ENCODE measurements at regions not wholly inside any gene's neighbourhood (a gene's known extent, or its start where the extent isn't known, plus 50 kb on each side); places are given as distances from the start of the nearest gene placed in this dataset.
"Not testable (repeated sequence)": the region's sequence is repeated elsewhere in the genome, so short reads cannot be mapped to it uniquely, and the experiment has no call there.

- DNase-seq (ENCODE audit: low read depth, low spot score) = no peak
These were observed 1070.8 kb upstream of the SEMA6A start for GRCh38 chr5:117645400-117645799.

- DNase-seq (ENCODE audit: low read depth, low spot score) = no peak
These were observed 1064.0 kb upstream of the SEMA6A start for GRCh38 chr5:117638581-117638980.

GRCh38 chr5:117633093-117633492 is 1058.5 kb upstream of the SEMA6A start:
- no peak for DNase-seq (ENCODE audit: low read depth, low spot score)

GRCh38 chr5:117624201-117624600 is 1049.6 kb upstream of the SEMA6A start:
- no peak for DNase-seq (ENCODE audit: low read depth, low spot score)

- DNase-seq (ENCODE audit: low read depth, low spot score) = peak; percentile 2
These were observed 1048.6 kb upstream of the SEMA6A start for GRCh38 chr5:117623042-117623805.

- no peak for DNase-seq (ENCODE audit: low read depth, low spot score)
These were observed 1047.3 kb upstream of the SEMA6A start for GRCh38 chr5:117621921-117622320.

GRCh38 chr5:117615226-117615625 is 1040.6 kb upstream of the SEMA6A start:
- no peak for DNase-seq (ENCODE audit: low read depth, low spot score)

- DNase-seq (ENCODE audit: low read depth, low spot score) = no peak
These were observed 1039.8 kb upstream of the SEMA6A start for GRCh38 chr5:117614408-117614807.

- no peak for DNase-seq (ENCODE audit: low read depth, low spot score)
These were observed 1030.2 kb upstream of the SEMA6A start for GRCh38 chr5:117604845-117605244.

- DNase-seq (ENCODE audit: low read depth, low spot score) = not testable (repeated sequence)
These were observed 1025.2 kb upstream of the SEMA6A start for GRCh38 chr5:117599811-117600210.

GRCh38 chr5:117594166-117594565 is 1019.5 kb upstream of the SEMA6A start:
- no peak for DNase-seq (ENCODE audit: low read depth, low spot score)

- DNase-seq (ENCODE audit: low read depth, low spot score) = no peak
These were observed 1016.3 kb upstream of the SEMA6A start for GRCh38 chr5:117590944-117591343.

GRCh38 chr5:117588611-117589010 is 1014.0 kb upstream of the SEMA6A start:
- DNase-seq (ENCODE audit: low read depth, low spot score) = no peak

GRCh38 chr5:117587111-117587510 is 1012.5 kb upstream of the SEMA6A start:
- no peak for DNase-seq (ENCODE audit: low read depth, low spot score)

GRCh38 chr5:117568622-117569021 is 994.0 kb upstream of the SEMA6A start:
- no peak for DNase-seq (ENCODE audit: low read depth, low spot score)

- DNase-seq (ENCODE audit: low read depth, low spot score) = no peak
These were observed 993.5 kb upstream of the SEMA6A start for GRCh38 chr5:117568126-117568525.

GRCh38 chr5:117562647-117563046 is 988.0 kb upstream of the SEMA6A start:
- DNase-seq (ENCODE audit: low read depth, low spot score) = no peak

- DNase-seq (ENCODE audit: low read depth, low spot score) = no peak
These were observed 986.9 kb upstream of the SEMA6A start for GRCh38 chr5:117561531-117561930.

GRCh38 chr5:117559005-117559844 is 984.6 kb upstream of the SEMA6A start:
- no peak for DNase-seq (ENCODE audit: low read depth, low spot score)

- DNase-seq (ENCODE audit: low read depth, low spot score) = no peak
These were observed 976.6 kb upstream of the SEMA6A start for GRCh38 chr5:117551236-117551635.

- no peak for DNase-seq (ENCODE audit: low read depth, low spot score)
These were observed 972.6 kb upstream of the SEMA6A start for GRCh38 chr5:117547192-117547591.

- no peak for DNase-seq (ENCODE audit: low read depth, low spot score)
These were observed 965.1 kb upstream of the SEMA6A start for GRCh38 chr5:117539692-117540091.

- no peak for DNase-seq (ENCODE audit: low read depth, low spot score)
These were observed 959.2 kb upstream of the SEMA6A start for GRCh38 chr5:117533792-117534191.

Data from ELF-1 (cell line).